ENCODE measurements at regions not wholly inside any gene's neighbourhood (a gene's known extent, or its start where the extent isn't known, plus 50 kb on each side); places are given as distances from the start of the nearest gene placed in this dataset.
"Not testable (repeated sequence)": the region's sequence is repeated elsewhere in the genome, so short reads cannot be mapped to it uniquely, and the experiment has no call there.

DNA sequence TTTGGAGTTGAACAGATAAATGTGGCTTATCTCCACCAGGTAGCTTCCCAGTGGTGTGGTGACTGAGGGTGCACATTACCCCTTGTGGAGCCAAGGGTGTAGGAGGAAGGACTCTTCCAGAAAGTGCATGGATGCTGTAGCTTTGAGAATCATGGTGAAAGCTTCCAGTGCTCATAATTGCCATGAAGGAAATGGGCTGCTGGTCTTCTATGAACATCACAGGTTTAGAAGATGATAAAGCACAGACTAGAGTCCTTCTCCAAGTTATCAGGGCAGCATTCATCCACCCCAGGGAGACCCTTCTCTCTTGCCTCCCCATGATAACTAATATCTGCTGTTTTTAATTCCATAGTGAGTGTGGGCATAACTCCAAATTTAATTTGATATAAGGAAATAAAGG lies 93.4 kb upstream of the CHD1 start:
- no peak for DNase-seq

DNA sequence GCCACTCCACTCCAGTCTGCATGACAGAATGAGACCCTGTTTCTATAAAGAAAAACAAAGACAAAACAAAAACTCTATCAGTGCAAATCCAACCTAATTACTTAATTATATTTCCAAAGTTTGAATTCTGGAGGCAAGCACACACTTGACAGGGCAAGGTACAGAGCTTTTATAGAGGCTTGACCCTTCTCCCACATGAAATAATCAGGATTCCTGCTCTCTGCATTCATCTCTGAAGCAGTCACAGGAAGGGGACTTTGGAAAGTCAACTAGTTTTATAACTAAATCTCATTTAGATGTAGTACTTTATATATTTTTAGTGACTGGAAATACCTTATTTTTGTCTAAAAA lies 91.9 kb upstream of the CHD1 start:
- no peak for DNase-seq

DNA sequence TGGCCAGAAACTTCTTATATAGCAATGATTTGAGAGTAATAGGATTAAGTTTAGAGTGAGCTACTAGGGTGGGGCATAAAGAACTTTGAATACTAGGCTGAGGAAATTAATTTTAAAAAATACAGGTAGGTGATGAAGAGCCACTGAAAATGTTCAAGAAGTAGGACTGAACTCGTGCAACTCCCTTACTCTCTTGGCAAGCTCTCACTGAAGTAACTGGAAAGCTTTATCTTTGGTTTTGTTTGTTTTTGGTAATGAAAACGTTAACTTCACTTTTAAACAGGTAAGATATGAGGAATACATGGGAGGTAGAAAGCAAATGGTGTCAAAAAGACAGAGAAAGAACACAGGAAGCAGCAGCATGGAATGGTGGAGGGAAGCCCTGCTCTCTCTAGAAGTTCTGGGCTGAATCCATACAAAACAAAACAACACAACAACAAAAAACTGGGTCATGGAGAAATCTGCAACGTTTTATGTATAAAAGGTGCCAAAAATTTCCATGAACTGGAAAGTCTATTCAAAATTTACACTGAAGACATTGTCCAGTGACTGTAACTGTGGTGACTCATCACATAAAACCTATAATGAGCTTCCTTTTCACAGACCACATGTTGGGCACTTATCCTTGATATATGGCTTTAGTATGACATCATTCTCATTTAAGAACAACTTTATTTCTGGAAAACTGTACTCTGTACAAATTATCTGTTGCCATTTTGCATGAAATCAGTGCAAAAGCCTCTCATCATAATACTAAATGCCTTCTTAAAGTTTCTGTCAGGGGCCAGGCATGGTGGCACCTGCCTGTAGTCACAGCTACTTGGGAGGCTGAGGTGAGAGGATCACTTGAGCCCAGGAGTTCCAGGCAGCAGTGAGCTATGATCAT lies 91.2 kb upstream of the CHD1 start:
- DNase-seq, result no peak

DNA sequence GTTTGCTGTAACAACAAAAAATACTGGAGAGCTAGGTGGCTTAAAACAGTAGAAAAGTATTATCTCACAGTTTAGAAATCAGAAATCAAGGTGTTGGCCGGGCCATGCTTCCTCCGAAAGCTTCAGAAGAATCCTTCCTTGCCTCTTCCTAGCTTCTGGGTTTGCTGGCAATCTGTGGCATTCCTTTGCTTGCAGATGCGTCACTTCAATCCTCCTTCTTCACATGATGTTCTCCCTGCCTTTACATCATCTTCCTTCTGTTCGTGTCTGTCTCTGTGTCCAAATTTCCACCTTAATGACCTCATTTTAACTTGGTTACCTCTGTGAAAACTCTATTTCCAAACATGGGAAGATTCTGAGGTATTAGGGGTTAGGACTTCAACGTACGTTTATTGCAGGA lies 90.4 kb upstream of the CHD1 start:
- no peak for DNase-seq

DNA sequence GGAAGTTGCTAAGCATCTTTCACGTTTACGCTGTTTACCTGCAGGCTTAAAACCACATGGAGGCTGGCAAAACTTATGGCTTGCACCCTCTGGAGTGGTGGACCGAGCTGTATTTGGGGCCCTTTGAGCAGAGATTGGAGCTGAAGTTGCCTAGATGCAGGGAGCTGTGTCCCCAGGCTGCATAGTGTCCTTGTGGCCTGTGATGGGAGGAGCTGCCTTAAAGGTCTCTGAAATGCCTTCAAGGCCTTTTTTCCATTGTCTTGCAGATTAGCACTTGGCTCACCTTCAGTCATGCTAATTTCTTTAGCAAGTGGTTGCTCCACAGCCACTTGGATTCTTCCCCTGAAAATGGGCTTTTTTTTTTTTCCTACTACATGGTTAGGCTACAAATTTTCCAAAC lies 81.5 kb upstream of the CHD1 start:
- DNase-seq, result no peak

DNA sequence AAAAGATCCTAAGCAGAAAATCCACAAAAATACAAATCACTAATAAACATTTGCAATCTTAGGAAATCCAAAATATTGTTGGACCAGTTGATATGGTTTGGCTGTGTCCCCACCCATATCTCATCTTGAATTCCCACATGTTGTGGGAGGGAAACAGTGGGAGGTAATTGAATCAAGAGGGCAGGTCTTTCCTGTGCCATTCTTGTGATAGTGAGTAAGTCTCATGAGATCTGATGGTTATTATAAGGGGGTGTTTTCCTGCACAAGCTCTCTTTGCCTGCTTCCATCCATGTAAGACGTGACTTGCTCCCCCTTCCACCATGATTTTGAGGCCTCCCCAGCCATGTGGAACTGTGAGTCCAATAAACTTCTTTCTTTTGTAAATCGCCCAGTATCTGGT lies 79.2 kb upstream of the CHD1 start:
- DNase-seq, result not testable (repeated sequence)

DNA sequence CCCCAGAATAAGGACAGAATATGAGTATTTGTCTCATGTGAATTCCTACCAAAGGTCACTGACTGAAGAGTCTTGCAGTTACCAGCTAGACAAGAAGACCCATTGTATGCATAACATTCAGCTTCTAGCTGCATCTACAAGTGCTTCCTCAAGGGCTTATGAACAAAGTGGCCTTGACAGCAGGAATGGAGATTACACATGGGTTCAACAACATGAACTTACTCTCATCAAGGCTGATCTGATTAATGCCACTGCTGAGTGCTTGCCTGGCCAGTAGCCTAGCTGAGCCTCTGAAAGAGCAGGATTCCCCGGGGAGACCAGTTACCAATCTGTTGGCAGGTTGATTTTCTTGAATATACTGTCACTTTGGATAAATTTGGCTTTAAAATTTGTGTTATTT lies 76.7 kb upstream of the CHD1 start:
- no peak for DNase-seq

DNA sequence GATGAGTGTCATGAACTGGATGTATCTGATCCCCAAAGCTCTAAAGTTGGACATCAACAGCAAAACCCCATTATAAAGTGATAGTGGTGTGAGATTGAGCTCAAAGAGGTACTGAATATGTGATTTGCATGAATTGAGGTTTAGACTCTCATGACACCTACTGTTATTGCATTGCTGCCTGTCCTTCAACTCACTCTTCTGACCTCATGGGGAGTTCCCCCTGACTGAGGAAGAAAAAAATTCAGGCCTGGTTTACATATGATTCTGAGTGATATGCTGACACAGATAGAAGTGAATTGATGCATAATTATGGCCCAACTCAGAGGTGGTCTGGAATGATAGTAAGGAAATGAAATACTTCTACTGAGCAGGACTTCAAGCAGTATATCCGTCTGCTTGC lies 76.2 kb upstream of the CHD1 start:
- DNase-seq, result no peak

DNA sequence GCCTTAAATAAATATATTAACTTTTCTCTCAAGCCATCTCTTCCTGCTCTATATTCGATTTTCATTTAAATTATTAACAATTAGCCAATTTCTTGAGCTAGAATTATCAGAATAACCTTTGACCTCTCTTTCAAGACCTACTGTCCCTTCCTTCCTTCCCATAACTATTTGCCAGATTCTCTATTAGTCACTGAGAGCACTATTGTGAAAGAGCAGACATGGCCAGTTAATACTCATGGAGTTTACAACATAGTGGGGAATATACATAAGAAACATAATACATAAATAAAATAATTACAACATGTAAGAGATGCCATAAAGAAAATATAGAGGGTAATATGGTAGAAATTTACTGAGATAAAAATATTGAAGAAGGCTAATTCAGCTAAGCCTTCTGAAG lies 72.1 kb upstream of the CHD1 start:
- DNase-seq, result no peak

DNA sequence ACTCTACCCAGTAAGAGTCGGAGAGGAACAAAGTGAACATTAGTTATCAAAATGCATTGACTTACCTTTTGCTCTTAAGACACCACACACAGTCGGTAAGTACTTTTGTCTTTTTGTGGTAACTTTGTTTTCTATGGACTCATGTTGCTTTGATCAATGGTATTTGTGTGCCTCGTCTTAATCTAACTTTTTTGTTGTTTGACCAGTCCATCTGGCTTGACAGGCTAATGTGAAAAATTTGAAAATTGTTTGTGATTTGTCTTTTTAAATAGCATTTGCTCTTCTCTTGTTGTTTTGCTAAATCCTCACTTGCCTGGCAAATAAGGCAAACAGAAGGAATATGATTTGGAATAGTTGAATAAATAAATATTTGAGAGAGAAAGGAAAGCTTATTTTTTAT lies 71.4 kb upstream of the CHD1 start:
- no peak for DNase-seq

DNA sequence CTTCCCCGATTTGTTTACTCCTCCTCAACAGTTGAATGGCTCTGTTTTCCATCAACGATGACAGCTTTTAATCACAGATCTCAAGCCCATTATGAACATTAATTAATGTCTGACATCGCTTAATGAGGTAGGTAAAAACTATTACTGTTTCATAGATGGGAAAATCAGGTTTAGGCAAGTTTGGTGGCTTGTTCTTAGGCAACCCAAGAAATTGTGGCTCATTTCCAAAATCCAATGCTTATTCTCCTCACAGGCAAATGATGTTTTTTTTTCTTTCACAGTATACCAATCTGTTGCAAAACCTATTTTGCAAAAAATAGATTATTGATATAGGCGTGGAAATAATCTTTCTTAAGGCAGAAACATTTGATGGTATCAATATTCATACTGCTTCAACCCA lies 70.8 kb upstream of the CHD1 start:
- DNase-seq, result no peak

DNA sequence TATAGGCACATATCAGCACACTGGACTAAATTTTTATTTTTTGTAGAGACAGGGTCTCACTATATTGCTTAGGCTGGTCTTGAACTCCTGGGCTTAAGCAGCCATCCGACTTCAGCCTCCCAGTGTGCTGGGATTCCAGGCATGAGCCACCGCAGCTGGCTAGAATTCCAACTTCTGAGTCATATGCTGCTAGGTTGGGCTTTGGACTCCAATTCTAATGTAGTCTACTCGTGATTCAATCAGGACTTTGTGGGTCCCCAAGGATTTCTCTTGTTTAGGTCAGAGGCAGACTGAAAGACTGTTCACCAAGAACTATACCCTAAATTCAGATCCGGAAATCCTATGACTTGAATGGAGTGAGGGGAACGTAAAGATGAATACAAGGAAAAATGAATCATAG lies 68.2 kb upstream of the CHD1 start:
- DNase-seq, result no peak

DNA sequence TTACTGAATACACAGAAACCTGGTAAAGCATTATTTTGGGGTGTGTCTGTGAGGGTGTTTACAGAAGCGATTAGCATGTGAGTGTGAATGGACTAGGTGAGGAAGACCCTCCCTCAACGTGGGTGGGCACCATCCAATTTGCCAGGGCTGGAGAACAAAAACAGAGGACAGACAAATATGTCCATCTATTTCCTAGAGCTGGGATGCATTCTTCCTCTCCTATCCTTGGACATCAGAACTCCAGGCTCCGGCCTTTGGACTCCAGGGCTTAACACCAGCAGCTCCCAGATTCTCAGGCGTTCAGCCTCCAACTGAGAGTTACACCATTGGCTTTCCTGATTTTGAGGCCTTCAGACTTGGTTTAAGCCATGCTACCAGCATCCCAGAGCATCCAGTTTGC lies 65.8 kb upstream of the CHD1 start:
- DNase-seq, result no peak

DNA sequence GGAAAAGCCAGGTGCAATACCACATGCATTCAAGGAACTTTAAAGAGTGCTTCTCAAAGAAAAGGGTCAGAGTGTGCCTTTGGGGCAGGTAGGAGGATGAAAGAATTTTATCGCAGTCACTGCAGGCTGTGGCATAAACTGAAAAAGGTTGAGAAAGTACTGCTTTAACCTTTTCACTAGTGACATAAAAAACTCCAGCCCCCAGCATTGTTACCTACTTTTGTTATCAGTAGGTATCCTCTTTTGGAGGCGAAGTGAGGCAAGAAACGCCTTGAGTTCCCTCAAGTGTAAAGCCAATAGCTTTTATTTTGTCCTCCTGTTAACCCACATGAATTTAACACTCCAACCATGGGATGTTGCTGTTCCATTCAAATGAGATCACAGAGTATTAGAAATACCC lies 64.7 kb upstream of the CHD1 start:
- DNase-seq, result no peak

DNA sequence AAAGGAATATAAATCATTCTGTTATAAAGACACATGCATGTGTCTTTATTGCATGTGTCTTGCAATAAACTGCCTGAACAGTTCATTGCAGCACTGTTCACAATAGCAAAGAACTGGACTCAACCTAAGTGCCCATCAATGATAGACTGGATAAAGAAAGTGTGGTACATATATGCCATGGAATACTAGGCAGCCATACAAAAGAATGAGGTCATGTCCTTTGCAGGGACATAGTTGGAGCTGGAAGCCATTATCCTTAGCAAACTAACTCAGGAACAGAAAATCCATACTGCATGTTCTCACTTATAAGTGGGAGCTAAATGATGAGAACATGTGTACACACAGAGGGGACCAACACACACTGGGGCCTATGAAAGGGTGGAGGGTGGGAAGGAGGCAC lies 63.7 kb upstream of the CHD1 start:
- no peak for DNase-seq

DNA sequence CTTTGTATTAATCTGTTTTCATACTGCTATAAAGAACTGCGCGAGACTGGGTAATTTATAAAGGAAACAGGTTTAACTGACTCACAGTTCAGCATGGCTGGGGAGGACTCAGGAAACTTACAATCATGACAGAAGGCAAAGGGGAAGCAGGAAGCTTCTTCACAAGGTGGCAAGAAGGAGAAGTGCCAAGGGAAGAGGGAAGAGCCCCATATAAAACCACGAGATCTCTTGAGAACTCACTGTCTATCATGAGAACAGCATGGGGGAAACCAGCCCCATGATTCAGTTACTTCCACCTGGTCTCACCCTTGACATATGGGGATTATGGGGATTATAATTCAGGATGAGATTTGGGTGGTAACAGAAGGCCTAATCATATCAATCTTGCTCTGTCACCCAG lies 60.9 kb upstream of the CHD1 start:
- peak in 2 of 56 donors; percentile 1 to 17 for DNase-seq

DNA sequence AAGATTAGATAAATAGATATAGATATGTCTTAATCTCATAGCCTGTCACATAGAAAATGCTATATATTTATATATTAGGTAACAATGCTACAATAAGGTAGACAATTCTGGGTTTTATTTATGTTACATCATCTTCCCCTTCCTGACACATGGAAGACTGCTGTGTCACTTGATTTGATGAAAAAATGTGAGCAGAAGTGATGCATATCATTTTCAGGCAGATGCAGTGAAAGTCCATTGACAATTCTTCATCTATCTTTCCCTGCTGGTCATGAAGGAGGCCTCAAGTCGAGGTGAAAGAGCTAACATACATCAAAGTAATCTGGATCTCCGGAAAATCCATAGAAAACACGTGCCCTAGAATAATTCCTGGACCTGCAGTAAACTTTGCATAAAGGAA lies 57.8 kb upstream of the CHD1 start:
- no peak for DNase-seq

DNA sequence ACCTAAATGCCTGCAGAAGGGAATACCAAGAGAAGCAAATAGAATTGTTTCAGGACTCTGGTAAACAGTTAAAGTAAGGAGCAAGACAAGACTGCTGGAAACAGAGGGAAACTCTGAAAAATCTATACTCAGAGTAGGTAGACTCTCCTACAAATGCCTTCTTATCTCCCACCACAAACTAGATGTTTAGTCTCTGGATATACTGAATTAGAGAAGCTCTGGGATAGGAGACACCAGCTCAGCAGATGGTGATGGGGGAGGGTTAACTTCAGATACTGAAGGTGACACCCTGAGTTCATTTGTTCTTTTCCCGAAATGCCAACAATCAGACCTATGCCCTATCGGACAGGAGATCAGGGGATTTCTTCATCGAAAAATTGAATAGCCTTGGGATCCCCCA lies 54.1 kb upstream of the CHD1 start:
- no peak for DNase-seq

All from amygdala (tissue), 56 donors.